ENCODE measurements at regions not wholly inside any gene's neighbourhood (a gene's known extent, or its start where the extent isn't known, plus 50 kb on each side); places are given as distances from the start of the nearest gene placed in this dataset.

DNA sequence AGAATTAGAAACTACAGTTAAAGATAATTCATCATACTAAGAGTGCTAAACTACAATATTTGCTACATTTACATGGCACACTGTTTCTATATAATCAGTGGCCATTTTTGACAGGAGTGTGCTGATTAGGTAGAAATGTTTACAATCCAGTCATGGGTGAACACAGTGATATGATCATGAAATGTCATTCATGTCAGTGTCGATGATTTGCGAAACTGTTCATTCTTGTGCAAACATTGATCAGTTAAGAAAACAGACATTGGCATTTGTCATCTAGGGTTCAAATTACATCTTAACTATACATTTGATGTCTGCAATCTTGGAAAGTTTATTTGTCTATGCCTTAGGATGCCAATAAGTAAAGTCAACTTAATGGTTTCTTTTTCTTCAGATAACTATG, 474.9 kb downstream of the DOK5 start:
- no peaks in the 10 kb centered on the region for H3K27me3 ChIP-seq (ENCODE audit: control insufficient read depth, insufficient read depth, low read length)
- no peak overlapping the region for H3K4me3 ChIP-seq (ENCODE audit: low read depth, low read length)
- DNase-seq (ENCODE audit: low read depth) (no peak), FAIRE-seq (no peak)
- H3K36me3 ChIP-seq (ENCODE audit: control insufficient read depth, insufficient read depth, low read length) = no peaks in the 10 kb centered on the region
- TF ChIP-seq, protein P1, sequence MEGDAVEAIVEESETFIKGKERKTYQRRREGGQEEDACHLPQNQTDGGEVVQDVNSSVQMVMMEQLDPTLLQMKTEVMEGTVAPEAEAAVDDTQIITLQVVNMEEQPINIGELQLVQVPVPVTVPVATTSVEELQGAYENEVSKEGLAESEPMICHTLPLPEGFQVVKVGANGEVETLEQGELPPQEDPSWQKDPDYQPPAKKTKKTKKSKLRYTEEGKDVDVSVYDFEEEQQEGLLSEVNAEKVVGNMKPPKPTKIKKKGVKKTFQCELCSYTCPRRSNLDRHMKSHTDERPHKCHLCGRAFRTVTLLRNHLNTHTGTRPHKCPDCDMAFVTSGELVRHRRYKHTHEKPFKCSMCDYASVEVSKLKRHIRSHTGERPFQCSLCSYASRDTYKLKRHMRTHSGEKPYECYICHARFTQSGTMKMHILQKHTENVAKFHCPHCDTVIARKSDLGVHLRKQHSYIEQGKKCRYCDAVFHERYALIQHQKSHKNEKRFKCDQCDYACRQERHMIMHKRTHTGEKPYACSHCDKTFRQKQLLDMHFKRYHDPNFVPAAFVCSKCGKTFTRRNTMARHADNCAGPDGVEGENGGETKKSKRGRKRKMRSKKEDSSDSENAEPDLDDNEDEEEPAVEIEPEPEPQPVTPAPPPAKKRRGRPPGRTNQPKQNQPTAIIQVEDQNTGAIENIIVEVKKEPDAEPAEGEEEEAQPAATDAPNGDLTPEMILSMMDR (IDR thresholded peaks at IDR 0.05; ENCODE audit: insufficient read depth, low read length, severe bottlenecking) = no peak

DNA sequence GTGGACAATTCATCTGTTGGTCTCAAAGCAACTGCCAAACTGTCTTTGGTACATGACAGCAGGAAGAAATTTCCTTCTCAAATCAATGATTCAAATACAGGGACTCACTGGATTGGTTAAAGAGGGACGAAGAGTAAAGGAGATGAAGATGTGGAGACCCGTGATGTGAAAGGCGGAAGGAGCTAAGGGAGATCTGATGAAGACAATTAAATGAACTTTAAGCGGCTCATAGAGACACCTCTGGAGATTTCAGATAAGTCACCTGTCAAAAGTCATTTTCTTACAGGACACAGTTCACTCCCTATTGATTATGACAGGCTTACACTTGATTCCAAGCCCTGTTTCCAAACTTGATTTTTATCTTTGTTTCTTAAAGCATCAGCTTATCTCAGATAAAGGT, 466.3 kb downstream of the DOK5 start:
- TF ChIP-seq, protein P1 (IDR thresholded peaks at IDR 0.05; ENCODE audit: insufficient read depth, low read length, severe bottlenecking) = no peak

DNA sequence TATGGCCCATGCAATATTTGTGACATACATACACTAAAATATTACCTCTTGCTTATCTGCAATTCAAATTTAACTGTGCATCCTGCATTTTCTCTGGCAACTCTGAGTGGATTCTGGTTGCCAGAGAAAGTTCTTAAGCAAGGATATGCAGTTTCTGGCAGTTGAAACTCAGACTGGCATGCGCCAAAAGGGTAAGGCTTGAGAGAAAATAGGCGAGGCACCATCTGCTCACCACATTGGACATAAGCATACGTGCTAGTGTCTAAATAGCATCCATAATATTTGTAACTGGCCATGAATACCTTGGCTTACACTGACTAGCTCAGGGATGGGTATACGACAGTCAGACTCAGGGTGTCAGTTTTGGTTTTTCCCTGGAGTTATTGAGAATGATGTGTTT, 465.1 kb downstream of the DOK5 start:
- Histone ChIP-seq H3K4me3 (ENCODE audit: low read depth, low read length) (no peak overlapping the region), H3K27me3 (ENCODE audit: control insufficient read depth, insufficient read depth, low read length) (no peaks in the 10 kb centered on the region), H3K36me3 (ENCODE audit: control insufficient read depth, insufficient read depth, low read length) (no peaks in the 10 kb centered on the region)
- TF ChIP-seq, protein P1 (IDR thresholded peaks at IDR 0.05; ENCODE audit: insufficient read depth, low read length, severe bottlenecking) = no peak
- DNase-seq (ENCODE audit: low read depth) (no peak), FAIRE-seq (no peak)

More for the DNA sequence above, 466.3 kb downstream of the DOK5 start:
- DNase-seq (ENCODE audit: low read depth) (no peak), FAIRE-seq (peak; percentile 47)
- no peaks in the 10 kb centered on the region for H3K27me3 ChIP-seq (ENCODE audit: control insufficient read depth, insufficient read depth, low read length)
- H3K4me3 ChIP-seq (ENCODE audit: low read depth, low read length) = no peak overlapping the region
- H3K36me3 ChIP-seq (ENCODE audit: control insufficient read depth, insufficient read depth, low read length) = no peaks in the 10 kb centered on the region

DNA sequence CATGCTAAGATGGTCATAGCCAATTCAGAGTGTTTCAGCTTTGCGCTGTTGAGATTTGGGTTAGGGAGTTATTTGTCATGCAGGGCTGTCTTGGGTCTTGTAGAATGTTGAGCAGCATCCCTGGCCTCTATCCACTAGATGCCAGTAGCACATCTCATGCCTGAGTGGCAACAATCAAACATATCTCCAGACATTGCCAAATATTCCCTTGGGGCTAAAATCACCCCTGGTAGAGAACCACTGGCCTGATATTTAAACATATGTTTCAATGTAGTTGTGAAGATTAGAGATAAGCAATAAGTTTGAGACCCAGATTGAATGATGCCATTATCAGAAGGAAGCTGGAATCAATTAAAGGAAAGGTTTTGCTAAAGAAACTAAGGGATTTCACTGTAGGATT, 463.3 kb downstream of the DOK5 start:
- H3K4me3 ChIP-seq (ENCODE audit: low read depth, low read length) = no peak overlapping the region
- no peaks in the 10 kb centered on the region for H3K36me3 ChIP-seq (ENCODE audit: control insufficient read depth, insufficient read depth, low read length)
- DNase-seq (ENCODE audit: low read depth) (no peak), FAIRE-seq (no peak)
- TF ChIP-seq, protein P1 (IDR thresholded peaks at IDR 0.05; ENCODE audit: insufficient read depth, low read length, severe bottlenecking) = no peak
- H3K27me3 ChIP-seq (ENCODE audit: control insufficient read depth, insufficient read depth, low read length) = no peaks in the 10 kb centered on the region

DNA sequence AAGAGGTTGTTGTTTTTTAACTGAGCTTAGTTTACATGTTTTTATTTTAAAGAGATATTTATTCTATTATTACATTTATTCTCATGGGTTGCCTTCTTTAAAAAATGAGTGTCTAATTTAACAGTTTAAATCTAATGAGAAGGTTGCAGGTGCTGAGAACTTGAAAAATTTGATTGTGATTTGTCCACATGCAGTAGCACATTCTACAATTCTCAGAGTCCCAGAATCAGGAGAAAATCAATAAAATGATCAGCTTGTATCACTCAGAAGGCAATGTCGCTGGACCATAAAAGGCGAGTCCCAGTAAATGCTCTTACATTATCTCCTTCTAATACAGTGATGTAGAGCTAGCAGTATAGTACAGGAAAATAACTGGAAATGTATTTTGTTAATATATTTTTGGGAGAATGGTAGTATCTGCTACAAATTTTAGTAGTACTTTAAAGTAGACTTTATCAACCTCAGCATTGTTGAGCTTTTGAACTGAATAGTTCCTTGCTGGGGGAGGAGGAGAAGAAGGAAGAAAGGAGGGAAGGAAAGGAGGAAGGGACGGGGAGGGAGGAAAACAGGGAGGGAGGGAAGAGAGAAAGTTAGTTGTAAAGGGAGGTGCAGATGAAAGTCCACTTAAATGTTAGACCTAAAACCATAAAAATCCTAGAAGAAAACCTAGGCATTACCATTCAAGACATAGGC, 458.0 kb downstream of the DOK5 start:
- TF ChIP-seq, protein P1 (IDR thresholded peaks at IDR 0.05; ENCODE audit: insufficient read depth, low read length, severe bottlenecking) = no peak
- H3K4me3 ChIP-seq (ENCODE audit: low read depth, low read length) = no peak overlapping the region
- H3K36me3 ChIP-seq (ENCODE audit: control insufficient read depth, insufficient read depth, low read length) = no peaks in the 10 kb centered on the region
- H3K27me3 ChIP-seq (ENCODE audit: control insufficient read depth, insufficient read depth, low read length) = no peaks in the 10 kb centered on the region
- DNase-seq (ENCODE audit: low read depth) (no peak), FAIRE-seq (no peak)

DNA sequence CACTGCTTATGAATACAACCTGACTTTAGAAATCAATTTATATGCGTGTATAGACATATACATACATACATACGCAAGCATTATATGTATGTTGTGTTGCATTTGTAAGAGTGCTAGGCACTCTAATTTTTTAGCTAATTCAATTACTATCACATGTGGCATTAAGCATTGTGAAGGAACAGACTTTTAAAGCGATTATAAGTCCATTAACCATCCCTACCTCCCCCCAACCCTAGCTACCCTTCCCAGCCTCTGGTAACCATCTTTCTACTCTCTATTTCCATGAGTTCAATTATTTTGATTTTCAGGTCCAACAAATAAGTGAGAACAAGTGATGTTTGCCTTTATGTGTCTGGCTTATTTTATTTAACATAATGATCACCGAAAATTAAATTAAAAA, 453.8 kb downstream of the DOK5 start:
- Histone ChIP-seq H3K4me3 (ENCODE audit: low read depth, low read length) (no peak overlapping the region), H3K36me3 (ENCODE audit: control insufficient read depth, insufficient read depth, low read length) (no peaks in the 10 kb centered on the region), H3K27me3 (ENCODE audit: control insufficient read depth, insufficient read depth, low read length) (no peaks in the 10 kb centered on the region)
- DNase-seq (ENCODE audit: low read depth) (no peak), FAIRE-seq (no peak)
- TF ChIP-seq, protein P1 (IDR thresholded peaks at IDR 0.05; ENCODE audit: insufficient read depth, low read length, severe bottlenecking) = no peak

All from bronchial epithelial cell (primary cell).